Testis (tissue), 2 donors: ENCODE measurements at regions not wholly inside any gene's neighbourhood (a gene's known extent, or its start where the extent isn't known, plus 50 kb on each side); places are given as distances from the start of the nearest gene placed in this dataset.

Experiments
- DNase-seq: peaks from one replicate; pipeline ENCODE4 v3.0.0-alpha.2; 2019
- H3K27ac ChIP-seq, 2 donors: fragments of 200-600 bp; sonication (generic); one replicate each; pipeline ENCODE4 v1.5.1; 2019
- H3K27me3 ChIP-seq: fragments of 200-600 bp; sonication (generic); one replicate; pipeline ENCODE4 v1.5.1; 2019
- H3K36me3 ChIP-seq: fragments of 200-600 bp; sonication (generic); one replicate; pipeline ENCODE4 v1.5.1; 2017; ENCODE audit warnings: low read depth; ENCODE audit errors: missing control alignments
- H3K4me1 ChIP-seq: fragments of 200-600 bp; sonication (generic); one replicate; pipeline ENCODE4 v1.5.1; 2019
- H3K4me3 ChIP-seq, 2 donors: fragments of 200-600 bp; sonication (generic); one replicate each; pipeline ENCODE4 v1.5.1; 2017 to 2019
- H3K9me3 ChIP-seq: fragments of 200-600 bp; sonication (generic); one replicate; pipeline ENCODE4 v1.5.1; 2017
- CTCF ChIP-seq, 3 experiments: fragments of 450-650 bp in 2 of 3; fragments of 200-600 bp in 1 of 3; sonication (generic) in 1 of 3; IDR thresholded peaks; one replicate each; pipeline ENCODE4 v1.5.1; 2016 to 2019; ENCODE audit warnings: antibody characterized with exemption in 3 of 3, mild to moderate bottlenecking in 2 of 3, moderate library complexity in 1 of 3
- POLR2A ChIP-seq: fragments of 450-650 bp; IDR thresholded peaks from one replicate; pipeline ENCODE4 v1.6.1; 2017; ENCODE audit warnings: antibody characterized with exemption, mild to moderate bottlenecking, moderate library complexity
- WGBS, 2 donors: methylation state at CpG; one replicate each; pipeline ENCODE4 v1.1.5; 2018; 5-methylcytosine and 5-hydroxymethylcytosine counted together
- intact Hi-C: fragments of 100-400 bp; cut with DNase I; formaldehyde crosslinking; loops from one replicate; pipeline ENCODE4 v1.15.1; 2023; ENCODE audit warnings: low total_unique reads

- H3K4me3 ChIP-seq: no peak overlapping the region
- TF ChIP-seq POLR2A: no peak
- no peak for DNase-seq
- 51 to 65% methylated on average over 6 of the region's 6 CpGs for WGBS, 2 donors
- H3K9me3 ChIP-seq: no peaks in the 10 kb centered on the region
- H3K4me1 ChIP-seq: no peaks in the 10 kb centered on the region
- H3K27me3 ChIP-seq: no peaks in the 10 kb centered on the region
- intact Hi-C loops: no loop called here
- H3K27ac ChIP-seq: no peak overlapping the region
- H3K36me3 ChIP-seq: no peaks in the 10 kb centered on the region
Observed at GRCh38 chr12:98317939-98318899, 197.2 kb upstream of the TMPO start.

- intact Hi-C loops: no loop called here
- H3K36me3 ChIP-seq: no peaks in the 10 kb centered on the region
- H3K27me3 ChIP-seq: no peaks in the 10 kb centered on the region
- no peak overlapping the region for H3K27ac ChIP-seq
- no peak for DNase-seq
- no peaks in the 10 kb centered on the region for H3K4me1 ChIP-seq
- TF ChIP-seq CTCF (IDR thresholded peaks at IDR 0.05): no peak
- TF ChIP-seq POLR2A: no peak
- H3K9me3 ChIP-seq: no peaks in the 10 kb centered on the region
- 44 to 49% methylated on average over 1 of the region's 1 CpG for WGBS, 2 donors
- H3K4me3 ChIP-seq: no peak overlapping the region
Observed at GRCh38 chr12:98319716-98320425, 195.5 kb upstream of the TMPO start.

GRCh38 chr12:98325003-98325402, 190.4 kb upstream of the TMPO start:
- Histone ChIP-seq H3K9me3 (no peaks in the 10 kb centered on the region), H3K4me3 (no peak overlapping the region), H3K36me3 (no peaks in the 10 kb centered on the region), H3K27ac (no peak overlapping the region), H3K27me3 (no peaks in the 10 kb centered on the region), H3K4me1 (no peaks in the 10 kb centered on the region)
- intact Hi-C loops: no loop called here
- TF ChIP-seq CTCF (IDR thresholded peaks at IDR 0.05): no peak
- TF ChIP-seq POLR2A: no peak
- DNase-seq: no peak

GRCh38 chr12:98328467-98328866, 186.9 kb upstream of the TMPO start:
- Histone ChIP-seq H3K27ac (no peak overlapping the region), H3K36me3 (no peaks in the 10 kb centered on the region), H3K9me3 (no peaks in the 10 kb centered on the region), H3K27me3 (no peaks in the 10 kb centered on the region), H3K4me1 (no peaks in the 10 kb centered on the region), H3K4me3 (no peak overlapping the region)
- intact Hi-C loops: no loop called here
- WGBS, 2 donors: 92 to 95% methylated on average over 2 of the region's 2 CpGs
- TF ChIP-seq CTCF (IDR thresholded peaks at IDR 0.05) (no peak), POLR2A (no peak)
- DNase-seq: no peak

GRCh38 chr12:98329589-98329988, 185.8 kb upstream of the TMPO start:
- TF ChIP-seq POLR2A (no peak), CTCF (IDR thresholded peaks at IDR 0.05) (no peak)
- no peak overlapping the region for H3K4me3 ChIP-seq

More at GRCh38 chr12:98329589-98329988, 185.8 kb upstream of the TMPO start:
- WGBS, 2 donors: 77 to 79% methylated on average over 5 of the region's 5 CpGs
- Histone ChIP-seq H3K9me3 (no peaks in the 10 kb centered on the region), H3K4me1 (no peaks in the 10 kb centered on the region), H3K36me3 (no peaks in the 10 kb centered on the region), H3K27me3 (no peaks in the 10 kb centered on the region), H3K27ac (no peak overlapping the region)
- DNase-seq: no peak
- intact Hi-C loops: no loop called here
